ENCODE measurements at regions not wholly inside any gene's neighbourhood (a gene's known extent, or its start where the extent isn't known, plus 50 kb on each side); places are given as distances from the start of the nearest gene placed in this dataset.

DNA sequence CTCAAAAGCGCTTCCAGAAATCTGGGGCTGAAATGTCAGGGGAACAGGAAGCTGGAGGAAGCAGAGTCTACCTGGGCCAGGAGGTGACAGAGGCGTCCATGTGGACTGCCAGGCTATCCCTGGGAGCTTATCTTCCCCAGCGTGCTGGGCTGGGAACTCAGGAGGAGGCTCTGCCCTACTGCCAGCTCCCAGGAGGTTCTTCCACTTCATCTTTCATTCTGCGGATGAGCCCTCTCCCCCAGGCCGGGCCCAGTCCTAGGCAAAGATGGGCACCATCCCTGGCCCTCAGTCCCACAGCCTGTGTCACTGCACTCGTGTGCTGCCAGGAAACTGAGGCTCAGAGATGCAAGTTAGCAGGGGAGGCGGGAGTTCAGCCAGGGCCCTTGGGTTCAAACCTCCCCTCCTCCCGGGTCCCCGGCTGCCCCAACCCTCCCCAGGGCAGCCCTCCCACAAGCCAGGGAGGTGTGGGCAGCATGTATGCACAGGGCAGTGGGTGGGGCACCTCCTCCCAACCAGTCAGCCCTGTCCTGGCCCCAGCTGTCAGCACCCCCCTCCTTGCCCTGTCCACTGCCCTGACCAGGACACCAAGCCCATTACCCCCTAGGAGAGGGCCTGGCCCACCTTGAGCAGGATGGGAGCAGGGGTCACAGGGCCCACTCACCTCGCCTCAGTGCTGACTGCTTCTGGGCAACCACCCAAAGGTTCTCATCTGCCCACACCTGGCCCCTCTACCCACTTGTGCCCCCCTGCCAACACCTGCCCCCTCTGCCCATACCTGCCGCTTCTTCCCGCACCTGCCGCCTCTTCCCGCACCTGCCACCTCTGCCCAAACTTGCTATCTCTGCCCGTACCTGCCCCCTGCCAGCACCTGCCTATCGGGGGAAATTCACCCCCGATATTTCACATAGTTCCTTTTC, 226.0 kb downstream of the NPHP4 start:
- no peak for DNase-seq

DNA sequence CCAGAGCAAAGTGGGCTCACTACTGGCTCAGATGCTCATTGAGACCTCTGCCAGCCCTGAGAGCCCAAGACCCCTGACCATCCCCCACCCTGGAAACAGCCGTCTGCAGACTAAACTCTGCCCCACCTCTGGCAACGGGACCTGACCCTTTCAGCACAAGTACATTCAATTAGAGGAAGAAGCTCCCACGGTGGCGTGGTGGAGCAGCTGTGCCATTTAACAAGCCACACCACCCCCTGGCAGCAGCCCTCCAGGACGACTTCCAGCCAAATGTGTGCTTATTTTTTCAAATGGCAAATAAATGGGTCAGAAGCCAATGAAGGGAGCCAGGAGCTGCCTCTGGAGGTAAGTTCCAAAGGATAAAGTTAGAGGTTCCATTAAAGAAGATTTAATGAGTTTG, 226.7 kb downstream of the NPHP4 start:
- DNase-seq: no peak

DNA sequence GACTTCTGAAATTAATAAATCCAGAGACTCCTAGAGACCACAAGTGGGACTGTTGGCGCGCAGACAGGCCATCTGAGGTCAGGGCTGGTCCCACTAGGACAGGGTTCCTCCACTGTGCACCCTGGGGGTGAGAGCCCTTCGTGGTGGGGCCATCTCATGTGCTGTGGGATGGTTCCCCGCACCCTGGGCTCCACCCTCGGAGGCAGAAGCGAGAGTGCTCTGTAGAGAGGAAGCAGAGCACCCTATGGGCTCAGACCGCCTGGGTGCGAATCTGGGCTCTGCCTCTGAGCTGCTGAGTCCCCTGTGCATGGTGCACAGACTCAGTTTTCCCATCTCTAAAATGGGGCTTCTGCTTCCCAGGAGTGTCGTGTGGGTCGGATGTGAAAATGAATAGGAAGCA, 227.3 kb downstream of the NPHP4 start:
- no peak for DNase-seq

DNA sequence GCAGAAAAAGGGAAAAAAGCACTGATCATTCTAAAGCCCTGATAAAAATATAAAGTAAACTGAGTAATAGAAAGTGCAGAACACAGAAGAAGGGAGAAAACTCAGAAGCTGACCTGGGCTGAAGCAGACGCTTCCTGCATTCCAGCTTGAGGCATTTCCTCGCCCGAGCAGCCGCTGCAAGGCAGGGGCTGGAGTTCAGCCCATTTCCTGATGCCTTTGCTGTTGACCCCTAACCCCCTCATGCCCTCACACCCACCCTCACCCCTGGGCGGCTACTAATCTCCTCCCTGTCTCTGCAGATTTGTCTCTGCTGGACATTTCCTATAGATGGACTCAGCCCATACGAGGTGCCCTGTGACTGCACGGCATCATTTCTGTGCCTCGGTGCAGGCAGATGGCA, 227.8 kb downstream of the NPHP4 start:
- DNase-seq: no peak

DNA sequence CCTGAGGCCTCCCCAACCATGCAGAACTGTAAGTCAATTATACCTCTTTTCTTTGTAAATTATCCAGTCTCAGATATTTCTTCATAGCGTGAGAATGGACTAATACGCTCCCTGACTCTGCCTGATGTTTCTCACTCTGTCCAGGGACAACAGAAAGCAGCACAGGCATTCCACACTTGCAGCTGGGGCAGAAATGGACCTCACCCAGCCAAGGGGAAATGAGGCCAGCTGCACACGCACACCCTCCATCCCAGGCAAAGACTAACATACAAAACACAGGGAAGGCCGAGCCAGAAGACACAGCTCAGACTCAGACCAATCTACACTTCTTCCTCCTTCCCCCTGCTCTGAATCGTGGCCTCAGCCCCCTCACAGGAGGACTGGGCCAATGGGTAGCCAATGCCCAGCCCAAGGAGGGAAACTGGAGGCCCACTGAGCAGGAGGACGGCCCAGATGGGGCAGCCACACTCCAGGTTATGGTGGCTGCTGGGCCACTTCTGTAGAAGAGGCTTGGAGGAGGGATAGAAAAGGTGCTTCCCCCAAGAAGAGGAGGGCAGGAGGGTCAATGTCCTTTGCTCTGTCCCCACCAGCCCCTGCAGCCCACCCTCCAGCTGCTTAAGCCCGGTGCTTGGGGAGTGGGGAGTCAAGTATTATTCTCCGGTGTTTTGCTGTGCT, 228.4 kb downstream of the NPHP4 start:
- no peak for DNase-seq

DNA sequence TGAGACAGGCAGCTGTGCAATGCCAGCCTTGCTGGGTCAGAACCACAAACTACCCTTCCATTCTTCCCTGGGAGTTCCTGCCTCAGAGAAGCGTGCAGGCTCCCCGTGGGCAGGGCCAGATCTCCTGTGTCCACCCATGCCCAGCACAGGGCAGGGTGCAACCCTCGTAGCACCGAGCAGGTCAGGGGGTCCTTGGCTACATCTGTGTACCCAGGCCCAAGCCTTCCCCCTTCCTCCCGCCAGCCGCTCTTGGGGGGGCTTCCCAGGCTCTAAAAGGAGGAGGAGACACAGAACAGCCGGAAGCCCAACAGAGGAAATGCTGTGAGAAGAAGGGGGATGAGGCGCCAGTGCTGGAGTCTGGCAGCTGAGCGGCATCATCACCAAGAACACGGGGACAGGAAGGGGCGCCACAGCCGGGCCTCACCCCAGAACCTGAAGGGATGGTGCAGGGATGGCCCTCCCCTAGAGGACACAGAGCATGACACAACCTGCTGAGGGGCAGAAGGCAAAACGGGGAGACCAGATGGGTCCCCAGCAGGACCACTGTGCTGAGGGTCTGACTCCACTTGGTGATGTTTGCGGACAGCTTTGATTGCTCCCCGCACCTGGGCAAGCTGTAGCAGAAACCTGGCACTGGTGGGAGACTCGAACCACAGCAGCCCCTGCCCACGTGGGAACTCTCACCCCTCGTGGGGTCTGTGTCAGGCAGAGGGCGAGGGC, 233.2 kb downstream of the NPHP4 start:
- no peak for DNase-seq

DNA sequence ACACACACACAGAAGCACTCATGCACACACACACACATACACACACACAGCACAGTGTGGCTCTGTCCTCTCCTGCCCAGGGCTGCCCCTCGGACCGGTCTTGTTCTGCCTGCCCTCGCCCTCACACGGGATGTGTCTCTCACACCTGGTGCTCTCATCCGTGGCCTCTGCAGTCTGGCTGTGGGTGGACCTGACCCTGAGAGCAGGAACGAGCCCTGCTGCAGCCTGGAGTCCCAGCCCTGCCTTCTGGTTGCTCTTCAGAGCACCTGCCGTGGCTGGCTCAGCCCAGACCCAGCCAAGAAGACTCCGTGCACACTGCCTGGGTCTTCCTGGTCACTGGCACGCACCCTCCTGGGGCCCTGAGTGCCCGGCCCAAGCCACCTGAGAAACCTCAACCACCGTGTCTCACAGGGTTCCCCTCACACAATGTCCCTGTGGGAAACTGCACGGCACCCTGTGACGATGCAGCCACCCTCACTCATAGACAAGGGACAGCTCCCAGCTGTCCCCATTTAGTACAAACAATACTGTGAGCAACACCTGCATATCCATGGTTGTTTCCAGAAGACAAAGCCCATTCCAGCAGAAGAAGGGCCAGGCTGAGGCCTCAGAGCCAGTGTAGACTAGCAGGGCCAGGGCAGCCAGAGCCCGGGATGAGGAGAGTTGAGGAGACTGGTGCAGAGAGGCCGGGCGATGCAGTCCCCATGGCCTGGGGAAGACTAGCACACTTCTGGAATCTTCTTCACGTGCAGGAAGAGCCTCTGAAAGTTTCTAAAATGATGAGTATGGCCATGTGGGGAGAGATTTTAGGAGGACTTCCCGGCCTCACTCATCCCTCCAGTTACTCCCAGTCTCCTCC, 234.0 kb downstream of the NPHP4 start:
- DNase-seq: no peak

DNA sequence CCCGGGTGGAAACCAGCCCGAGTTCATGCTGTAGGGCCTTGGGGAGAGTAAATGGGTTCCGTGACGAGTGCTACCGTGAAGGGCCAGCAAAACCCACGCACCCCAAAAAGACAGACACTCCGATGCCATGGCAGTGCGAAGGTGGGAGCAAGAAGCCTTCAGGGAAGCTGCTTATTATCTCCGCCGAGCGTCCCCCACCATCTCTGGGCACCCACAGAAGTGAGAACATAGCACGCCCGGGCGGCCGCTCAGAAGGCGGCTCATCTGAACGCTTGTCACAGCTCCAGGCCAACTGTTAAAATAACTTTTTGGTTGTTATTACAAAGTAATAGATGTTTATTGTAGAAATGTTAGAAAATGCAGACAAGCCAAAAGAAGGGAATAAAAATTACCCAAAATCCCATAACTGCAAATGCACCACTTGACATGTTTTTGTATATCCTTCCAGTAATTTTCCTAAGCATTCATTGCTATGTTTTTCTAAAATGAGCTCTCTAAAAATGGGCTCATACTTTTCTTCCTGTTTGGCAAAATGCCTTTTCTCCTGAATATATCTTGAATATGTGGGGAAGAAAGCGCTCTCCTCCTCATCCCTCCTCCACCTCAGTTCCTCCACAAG, 234.9 kb downstream of the NPHP4 start:
- no peak for DNase-seq

DNA sequence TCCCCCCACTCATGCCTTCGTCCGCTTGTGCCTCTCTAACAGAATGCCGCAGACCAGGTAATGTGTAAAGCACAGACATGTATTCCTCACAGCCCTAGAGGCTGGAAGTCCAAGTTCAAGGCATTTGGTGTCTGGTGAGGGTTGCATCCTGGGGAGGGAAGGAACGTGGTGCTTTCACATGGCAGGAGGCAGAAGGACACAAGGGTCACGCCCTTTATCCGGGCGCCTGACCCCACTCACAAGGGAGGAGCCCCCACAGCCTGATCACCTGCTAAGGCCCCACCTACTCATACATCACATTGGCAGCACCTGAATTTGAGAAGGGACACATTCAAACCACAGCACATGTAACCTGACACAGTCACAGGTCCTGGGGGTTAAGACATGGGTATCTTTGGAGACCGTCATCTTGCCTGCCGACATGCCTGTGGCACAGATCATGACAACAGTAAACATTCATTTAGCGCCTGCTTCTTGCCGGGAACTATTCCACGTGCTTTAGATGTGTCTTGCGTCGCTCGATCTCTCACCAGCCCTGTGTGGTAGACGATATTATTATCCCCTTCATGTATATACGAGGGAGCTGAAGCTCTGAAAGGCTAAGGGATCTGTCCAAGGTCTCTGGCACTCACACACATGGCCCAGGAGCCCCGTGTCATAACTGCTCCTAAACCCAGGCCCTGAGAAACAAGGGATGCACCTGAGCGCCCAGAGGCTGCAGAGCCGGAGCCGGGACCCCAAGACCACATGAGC, 235.6 kb downstream of the NPHP4 start:
- no peak for DNase-seq

DNA sequence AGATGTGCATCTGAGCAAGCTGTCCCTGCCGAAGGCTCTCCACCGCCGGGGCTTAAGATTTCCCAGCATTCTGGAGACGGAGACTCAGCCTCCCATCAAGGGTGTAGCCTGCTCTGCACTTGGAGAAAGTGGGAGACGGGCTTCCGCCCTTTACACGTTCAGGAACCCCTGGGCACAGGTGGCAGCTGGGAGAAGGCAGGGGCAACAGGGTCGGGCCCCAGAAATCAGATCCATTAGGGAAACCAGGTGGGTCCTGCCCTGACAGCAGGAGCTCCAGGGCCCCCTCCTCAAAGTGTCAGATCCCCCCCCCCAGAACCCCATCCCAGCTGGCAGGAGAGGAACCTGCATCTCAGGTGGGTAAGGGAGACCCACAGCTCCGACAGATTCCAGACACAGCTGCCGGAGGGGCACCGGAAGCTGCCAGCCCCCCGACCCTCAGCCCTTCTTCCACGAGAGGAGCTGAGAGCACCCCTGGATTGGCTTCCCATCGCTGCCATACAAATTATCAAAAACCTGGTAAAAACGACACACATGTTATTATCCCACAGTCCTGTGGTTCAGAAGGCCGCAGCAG, 236.6 kb downstream of the NPHP4 start:
- no peak for DNase-seq

DNA sequence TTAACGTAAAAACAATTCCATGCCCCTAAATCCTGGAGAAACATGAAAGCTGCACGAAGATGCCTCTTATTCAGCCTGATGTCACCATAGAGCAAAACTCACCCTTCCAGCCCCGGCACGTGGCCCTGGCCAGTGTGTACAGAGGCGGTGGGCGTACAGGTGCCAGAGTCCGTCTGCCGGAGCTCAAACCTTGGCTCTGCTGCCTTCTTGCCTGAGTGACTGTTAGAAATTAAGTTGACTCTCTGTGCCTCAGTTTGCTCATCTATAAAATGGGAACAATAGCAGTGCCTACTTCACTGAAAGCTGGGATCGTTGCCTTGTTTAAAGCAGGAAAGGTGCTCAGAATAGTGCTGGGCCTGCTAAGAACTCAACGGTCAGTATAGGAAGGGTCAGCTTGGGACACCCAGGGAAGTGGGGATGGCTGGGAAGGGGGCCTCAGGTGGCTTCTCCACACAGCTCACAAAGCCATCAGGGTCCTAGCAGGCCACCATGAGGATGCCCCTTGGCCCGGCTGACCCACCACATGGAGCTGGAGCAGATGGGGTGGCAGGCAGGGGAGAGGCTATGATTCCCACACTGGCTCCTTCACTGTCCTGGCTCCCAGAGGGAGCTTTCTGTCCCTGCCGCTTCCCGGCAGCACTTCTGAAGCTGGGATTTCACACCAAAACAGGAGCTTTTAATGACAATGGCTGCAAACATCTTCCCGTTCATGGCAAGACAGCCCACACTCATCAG, 237.2 kb downstream of the NPHP4 start:
- no peak for DNase-seq

DNA sequence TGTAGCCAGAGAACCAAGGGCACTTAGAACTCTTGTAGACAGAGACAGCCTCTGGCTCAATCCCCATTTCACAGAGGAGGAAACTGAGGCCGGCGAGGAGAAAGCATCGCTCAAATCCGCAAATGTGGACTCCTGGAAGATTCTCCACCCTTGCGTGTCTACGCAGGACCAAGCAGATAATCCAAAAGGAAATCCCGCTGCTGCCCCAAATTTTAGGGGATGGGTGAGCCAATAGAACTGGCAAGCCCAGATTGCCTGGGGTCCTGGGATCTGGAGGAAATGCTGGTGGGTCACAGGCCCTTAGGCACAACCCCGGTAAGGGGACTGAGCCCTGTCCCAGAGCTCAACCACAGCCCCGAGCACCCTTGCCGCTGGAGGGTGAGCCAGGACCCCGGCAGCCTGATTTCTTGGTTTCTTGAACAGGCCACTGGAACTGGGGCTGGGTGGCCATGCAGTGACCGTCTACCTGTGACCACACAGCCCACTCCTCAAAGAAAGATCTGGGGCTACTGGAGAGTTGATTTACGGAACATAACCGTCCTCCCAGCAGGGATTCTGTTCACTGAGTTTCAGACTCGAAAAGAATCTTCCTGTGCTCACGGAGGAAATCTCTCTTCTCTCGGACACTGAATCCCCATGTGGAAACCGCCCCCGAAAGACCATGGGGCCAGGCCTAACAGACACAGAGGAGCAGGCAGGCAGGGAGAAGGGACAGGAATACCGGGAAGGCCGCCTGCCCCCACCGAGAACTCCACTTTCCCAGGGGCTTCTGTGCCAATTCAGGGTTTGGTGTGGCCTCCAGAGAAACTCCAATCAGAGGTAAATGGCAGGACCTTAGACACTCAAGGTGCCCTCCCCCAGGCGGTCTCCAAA, 238.4 kb downstream of the NPHP4 start:
- no peak for DNase-seq

DNA sequence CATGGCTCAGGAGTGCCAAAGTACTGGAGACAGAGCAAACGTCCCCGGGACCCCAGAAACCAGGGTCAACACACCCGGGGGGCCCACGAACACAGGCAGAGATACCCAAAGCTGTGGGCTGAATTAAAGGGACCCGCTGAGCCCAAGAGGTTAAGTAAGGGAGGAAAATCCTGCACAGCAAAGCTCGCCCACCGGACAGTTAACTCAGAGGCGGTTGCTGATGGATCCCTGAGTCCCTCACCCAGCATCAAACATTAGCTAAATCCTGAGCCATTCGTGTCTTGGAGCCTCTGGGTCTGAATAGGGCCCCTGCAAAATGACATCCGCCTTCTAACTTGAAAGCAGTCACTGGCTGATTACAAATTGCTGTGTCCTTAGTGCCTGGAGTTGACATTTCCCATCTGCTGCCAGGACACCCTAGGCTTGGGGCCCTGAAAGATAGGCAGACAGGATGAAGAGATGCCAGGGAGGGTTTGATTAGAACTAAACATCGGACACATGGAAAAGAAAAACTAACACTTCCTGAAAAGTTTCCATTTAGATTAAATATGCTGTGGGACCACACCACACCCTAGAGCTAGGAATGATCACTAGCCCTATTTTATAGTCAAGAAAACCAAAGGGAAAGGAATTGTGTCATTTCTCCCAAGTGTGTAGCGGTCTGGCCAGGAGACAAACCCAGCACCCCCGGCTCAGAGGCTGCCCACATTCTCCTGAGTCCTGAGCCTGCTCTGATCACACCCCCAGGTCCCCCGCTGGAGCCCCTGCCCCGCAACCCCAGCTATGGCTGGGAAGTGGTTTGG, 239.3 kb downstream of the NPHP4 start:
- no peak for DNase-seq

DNA sequence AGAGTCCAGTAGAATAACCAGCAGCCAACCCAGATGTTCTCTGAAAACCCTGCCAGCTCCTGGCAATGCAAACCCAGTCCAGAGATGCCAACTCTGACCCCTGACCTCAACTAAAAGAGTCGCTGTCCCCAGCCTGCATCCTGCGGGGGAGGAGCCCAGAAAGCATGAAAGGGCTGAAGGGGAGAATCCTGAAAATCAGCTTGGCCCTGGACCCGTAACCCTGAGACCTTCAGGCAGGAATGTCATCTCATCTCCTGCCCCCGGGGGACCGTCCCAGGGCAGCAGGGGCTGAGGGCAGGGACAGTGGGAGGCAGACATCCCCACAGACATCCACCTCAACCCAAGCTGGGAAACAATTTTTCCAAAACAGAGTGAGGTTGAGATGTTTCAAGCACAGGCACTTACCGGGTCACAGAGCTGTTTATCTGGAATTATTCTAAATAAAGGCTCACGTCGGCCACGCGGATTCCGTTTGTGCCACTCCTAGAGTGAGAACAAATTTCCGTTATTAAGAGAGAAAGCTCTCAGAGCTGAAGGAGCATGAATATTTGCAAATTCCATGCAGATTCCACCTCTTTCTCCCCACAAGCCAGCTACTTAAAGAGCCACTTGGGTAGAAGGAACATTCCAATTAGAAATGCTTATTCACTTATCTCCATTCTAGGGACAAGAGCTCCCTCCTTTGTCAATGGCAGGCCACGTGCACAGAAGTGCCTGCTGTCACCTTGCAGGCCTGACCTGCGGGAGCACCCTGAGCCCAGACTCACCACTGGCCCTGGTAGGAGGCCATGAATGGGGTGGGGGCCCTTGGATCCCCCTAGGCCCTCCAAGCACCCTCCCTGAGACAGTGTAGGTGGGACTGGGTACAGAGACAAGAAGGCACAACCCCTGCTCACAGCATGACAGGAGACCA, 240.1 kb downstream of the NPHP4 start:
- DNase-seq: no peak

DNA sequence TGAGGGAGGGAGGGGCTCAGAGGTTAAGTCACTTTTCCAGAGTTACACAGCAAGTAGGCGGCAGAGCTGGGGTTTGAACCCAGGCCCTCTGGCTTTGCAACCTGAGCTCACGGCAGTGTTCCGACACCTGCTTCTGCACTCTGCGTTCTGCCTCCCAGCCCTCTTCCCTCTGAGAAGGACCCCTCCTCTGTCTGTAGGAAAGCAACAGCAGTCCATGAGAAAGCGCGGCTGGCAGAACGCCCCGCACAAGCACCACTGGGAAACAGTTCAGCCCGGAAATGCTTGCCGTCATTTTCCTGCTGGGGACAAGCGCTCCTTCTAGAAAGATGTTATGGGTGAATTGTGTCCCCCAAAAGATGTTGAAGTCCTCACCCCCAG, 241.1 kb downstream of the NPHP4 start:
- DNase-seq: no peak

DNA sequence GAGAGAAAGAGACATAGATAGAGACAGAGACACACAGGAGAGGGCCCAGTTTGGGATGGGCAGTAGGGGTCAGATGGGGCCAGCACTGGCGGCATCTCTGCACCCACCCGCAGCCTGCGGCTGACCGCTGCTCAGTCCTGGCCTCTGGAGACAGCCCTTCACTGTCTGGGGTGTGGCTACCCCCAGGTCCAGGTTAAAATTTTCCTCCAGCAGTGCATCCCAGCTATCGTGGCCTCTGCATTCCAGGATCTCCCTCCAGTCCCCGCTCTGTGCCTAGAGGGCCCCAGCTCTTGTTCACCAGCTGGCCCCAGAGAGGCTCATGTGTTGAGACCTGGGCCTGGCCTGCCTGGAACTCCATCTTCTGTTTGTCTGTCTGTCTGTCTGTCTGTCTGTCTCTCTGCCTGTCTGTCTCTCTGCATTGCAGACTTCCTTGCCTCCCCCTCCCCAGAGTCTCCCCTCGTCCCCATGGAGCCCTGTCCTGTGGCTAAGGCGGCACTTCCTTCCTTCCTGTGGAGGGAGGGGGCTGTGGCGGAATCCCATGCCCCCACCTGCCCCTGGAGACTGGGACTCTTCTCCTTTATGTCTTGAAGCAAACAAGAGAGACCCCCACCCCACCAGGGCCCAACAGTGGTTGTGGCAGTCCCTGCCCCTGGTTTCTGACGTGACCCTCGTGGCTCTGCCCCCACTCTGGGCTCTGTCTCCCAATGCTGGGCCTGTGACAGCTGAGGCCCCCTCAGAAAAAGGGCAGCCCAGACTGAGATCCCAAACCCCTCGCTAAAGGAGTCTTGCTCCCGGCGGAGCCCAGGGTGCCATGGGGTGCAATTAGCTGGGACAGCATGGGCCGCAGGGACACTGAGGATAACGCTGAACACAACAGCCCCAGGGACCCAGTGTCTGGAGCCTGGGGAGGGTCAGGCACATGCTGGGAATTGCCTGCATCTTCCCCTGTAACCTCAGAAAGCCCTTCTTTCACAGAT, 241.8 kb downstream of the NPHP4 start:
- no peak for DNase-seq

All from T-helper 1 cell (primary cell).